ENCODE measurements at regions not wholly inside any gene's neighbourhood (a gene's known extent, or its start where the extent isn't known, plus 50 kb on each side); places are given as distances from the start of the nearest gene placed in this dataset.
"Not testable (repeated sequence)": the region's sequence is repeated elsewhere in the genome, so short reads cannot be mapped to it uniquely, and the experiment has no call there.

DNA sequence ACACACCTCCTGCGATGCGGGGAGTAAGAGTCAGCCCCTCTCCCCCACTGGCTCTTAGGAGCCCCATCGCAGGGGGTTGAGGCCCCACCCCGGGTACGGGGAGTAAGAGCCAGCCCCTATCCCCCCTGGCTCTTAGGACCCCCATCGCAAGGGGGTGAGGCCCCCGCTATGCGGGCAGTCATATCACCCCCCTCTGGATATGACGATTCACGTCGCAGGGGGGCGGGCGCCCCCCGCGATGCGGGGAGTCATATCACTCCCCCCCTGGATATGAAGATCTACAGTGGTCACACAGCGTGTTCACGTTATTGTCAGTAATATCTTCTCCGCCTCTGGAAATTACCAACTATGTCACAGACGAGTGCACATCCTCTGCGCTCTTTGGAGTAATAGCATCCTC lies 61.1 kb downstream of the DEFB131A start:
- not testable (repeated sequence) for DNase-seq (ENCODE audit: low spot score)

DNA sequence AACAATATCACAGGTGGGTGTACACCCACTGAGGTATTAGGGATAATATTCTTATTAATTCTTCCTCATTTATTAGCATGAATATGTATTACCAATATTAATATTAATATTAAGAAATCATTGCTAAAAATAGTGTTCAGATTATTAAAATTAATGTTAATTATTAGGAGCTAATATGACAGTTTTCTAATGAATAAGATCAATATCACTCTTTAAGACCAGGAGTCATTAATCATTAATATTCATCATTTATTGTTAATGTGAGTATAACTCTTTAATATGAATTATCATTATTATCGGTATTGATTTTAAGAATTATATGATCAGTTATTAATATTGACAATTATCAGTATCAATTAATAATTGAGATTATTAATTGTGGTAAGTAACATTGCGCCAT lies 62.5 kb downstream of the DEFB131A start:
- DNase-seq (ENCODE audit: low spot score) = not testable (repeated sequence)

DNA sequence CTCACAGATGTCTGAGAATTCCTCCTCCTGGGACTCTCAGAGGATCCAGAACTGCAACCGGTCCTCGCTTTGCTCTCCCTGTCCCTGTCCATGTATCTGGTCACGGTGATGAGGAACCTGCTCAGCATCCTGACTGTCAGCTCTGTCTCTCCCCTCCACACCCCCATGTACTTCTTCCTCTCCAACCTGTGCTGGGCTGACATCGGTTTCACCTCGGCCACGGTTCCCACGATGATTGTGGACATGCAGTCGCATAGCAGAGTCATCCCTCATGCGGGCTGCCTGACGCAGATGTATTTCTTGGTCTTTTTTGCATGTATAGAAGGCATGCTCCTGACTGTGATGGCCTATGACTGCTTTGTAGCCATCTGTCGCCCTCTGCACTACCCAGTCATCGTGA lies 68.7 kb downstream of the DEFB131A start:
- DNase-seq (ENCODE audit: low spot score) = not testable (repeated sequence)

DNA sequence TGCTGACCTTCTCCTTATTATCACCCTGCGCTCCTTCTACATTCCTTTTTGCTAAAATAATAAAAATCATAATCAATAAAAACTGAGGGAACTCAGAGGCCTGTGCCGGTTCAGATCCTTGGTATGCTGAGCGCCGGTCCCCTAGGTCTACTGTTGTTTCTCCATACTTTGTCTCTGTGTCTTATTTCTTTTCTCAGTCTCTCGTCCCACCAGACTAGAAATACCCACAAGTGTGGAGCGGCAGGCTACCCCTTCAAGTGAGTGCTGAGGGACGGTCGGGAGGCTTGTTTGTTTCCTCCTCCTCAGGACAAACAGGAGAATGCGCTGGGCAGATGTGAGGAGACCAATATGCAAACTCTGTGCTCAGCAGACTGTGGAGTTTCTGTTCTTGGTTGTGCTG lies 75.4 kb downstream of the DEFB131A start:
- DNase-seq (ENCODE audit: low spot score) = not testable (repeated sequence)

DNA sequence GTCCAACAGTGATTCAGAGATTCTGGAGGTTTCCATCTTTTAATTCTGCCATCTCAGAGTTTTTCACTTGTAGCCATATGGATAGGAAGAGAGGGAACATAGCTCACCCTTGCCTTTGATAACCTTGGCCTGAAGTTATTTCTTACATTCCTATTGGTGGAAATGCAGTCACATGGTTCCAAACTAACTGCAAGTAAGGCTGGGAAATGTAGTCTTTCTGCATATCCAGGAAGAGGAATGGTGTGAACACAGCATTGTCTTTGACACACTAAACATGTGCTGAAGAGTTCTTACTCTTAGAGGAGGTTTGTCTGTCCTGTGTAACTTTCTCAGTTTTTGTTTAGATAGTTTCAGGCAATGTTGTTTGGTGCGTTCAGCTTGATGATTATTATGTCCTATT lies 78.7 kb downstream of the DEFB131A start:
- peak; percentile 15 for DNase-seq (ENCODE audit: low spot score)

DNA sequence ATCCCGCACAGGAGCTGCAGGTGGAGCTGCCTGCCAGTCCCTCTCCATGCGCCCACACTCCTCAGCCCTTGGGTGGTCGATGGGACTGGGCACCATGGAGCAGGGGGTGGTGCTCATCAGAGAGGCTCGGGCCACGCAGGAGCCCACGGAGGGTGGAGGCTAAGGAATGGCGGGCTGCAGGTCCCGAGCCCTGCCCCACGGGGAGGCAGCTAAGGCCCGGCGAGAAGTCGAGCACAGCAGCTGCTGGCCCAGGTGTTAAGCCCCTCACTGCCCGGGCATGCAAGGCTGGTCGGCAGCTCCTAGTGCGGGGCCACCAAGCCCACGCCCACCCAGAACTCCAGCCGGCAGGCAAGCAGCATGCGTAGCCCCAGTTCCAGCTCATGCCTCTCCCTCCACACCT lies 80.2 kb downstream of the DEFB131A start:
- not testable (repeated sequence) for DNase-seq (ENCODE audit: low spot score)

DNA sequence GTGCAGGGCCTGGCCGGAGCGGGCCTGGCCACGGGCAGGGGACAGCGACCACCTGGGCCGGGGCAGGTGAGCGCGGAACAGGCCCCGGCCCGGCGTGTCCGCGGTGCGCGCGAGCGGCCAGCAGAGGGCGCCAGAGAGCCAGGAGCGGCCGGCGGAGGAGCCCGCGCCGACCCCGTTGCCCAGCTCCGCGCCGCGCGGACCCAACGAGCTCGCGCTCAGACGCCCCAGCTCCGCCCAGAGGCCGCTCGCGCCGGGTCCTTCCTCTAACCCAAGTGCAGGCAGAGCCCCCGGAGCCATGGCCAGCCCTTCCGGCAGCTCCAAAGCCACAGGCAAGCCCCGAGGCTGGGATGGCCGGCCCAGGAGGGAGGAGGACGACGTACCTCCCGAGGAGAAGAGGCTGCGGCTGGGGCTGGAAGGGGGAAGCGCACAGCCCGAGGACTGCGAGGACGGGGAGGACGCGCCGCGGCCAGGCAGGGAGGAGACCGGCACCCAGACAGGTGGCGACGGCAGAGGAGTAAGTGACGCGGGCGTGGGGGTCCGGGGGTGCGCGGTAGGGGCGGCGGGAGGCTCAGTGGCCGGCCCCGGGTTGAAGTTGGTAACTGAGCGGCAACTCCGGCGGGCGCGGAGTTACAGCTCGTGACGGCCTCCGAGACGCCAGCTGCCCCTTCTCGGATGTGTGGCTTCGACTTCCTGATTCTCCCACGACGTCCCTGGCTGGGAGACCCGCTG lies 88.1 kb downstream of the DEFB131A start:
- peak; percentile 50 for DNase-seq (ENCODE audit: low spot score)

DNA sequence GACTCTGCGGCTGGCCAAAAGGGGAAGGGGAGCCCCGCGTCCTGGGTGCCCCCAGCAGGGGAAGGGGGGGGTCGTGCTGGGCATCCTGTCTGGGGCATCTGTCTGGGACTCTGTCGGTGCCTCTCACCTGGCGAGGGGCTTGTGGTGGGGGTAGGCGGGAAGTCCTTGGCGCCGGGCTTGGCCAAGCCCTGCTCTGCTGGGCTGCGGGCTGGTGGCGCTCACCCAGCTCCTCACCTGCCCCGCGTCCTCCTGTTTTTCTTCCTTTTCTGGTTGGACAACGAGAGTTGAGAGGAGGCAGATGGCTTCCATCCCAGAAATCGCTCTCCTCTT lies 88.6 kb downstream of the DEFB131A start:
- not testable (repeated sequence) for DNase-seq (ENCODE audit: low spot score)

DNA sequence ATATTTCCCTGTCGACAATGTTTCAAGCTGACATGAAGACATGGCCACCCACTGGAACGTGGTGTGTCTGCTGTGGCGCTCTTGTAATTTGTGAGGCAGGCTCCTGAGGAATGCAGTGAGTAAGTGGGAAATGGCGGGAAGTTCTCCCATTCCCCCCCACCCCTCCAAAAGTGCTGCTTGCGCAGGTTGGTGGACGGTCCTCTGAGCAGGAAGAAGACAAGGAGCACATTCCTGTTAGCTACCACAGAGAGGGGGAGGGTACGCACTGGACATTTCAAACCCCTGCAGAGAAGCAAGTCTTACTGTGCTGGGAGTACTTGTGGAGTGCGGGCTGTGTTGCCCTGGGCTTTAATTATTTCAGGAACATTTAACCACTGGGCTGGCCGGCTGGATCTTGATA lies 92.9 kb downstream of the DEFB131A start:
- DNase-seq (ENCODE audit: low spot score) = not testable (repeated sequence)

DNA sequence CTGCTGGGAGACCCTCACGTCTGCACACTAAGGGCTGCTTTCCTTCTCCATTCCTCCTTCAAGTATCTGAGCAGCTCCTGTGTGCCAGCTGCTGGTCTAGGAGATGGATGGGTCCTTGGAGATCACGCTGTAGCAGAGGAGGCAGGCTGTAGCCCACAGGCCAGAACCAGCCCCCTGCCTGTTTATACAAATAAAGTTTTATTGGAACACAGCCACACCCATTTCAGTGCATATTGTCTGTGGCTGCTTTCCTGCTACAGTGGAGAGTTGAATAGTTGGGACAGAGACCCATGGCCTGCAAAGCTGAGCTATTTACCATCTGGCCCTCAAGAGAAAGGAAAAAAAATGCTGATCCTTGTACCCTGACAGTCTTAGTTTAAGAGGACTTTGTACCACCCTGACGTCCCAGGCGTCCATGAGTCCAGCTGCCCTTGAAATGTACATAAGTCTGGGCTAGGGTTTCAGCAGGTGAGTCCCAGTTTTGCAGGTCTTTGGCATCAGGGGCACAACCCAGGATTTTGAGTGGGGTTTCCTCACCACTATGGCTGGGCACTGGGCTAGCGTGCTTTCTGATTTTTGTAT lies 95.8 kb downstream of the DEFB131A start:
- DNase-seq (ENCODE audit: low spot score) = not testable (repeated sequence)

DNA sequence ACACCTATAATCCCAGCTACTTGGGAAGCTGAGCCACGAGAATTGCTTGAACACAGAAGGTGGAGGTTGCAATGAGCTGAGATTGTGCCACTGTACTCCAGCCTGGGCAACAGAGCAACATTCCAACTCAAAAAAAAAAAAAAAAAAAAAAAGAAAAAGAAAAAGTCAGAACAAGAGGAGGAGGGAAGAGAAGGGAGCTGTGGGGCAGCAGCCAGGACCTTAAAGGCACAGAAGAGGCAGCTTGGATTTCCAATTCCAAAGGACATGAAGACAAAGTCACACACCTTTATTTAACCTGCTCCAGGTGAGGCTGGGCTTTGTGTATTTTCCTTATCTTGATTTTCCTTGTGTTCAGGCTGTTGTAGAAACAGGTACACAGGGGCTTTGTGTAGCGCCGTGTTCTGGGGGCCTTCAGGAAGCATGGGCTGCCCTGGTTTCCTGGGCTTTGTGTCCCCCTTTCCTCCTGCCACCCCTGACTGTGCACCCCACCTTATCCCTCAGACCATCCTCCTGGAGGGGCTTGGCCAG lies 97.2 kb downstream of the DEFB131A start:
- DNase-seq (ENCODE audit: low spot score) = not testable (repeated sequence)

DNA sequence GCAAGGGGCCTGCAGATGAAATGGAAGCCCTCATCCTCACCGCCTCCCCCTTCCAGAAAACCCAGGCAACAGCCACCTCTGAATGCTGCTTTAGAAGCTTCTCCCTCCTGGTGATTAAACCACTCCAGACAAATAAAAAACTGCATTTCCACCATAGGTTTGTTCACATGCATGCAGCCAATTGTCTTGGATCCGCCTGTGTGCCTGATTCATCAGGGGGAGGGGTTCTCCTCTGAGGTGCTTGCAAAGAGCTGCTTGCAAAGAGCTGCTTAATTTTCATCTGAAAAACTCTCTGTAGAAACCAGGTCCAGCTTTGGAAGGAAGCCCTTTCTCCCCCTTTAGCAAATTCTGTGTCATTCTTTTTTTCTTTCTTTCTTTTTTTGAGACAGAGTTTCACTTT lies 100.6 kb downstream of the DEFB131A start:
- DNase-seq (ENCODE audit: low spot score) = not testable (repeated sequence)

DNA sequence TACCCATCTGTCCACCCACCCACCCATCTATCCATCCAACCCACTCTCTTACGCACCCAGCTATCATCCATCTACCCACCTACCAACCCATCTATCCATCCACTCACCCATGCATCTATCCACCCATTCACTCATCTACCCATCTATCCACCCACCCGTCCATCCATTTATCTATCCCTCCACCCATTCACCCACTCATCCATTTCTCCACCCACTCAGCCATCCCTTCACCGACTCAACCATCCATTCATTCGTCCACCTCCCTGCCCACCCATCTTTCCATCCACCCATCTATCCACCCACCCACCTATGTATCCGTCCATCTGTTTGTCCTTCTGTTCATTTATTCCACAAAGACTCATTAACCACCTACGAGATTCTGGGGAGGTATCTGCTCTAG lies 103.3 kb downstream of the DEFB131A start:
- not testable (repeated sequence) for DNase-seq (ENCODE audit: low spot score)

DNA sequence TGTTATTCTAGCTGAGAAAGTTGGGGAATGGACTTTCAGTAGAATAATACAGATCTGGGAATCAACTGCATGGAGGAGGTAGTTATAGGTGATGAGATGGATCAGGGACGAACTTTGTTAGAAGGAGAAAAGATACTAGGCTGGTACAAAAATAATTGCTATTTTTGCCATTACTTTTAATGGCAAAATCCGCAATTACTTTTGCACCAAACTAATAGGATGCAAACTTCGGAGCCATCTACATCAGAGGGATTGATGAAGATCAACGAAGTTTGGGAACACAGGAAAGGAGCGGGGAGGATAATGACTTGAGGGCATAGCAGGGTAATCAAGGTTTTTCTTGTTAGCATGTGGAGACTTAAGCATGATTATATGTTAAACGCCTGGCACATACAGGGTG lies 111.9 kb downstream of the DEFB131A start:
- DNase-seq (ENCODE audit: low spot score) = not testable (repeated sequence)

DNA sequence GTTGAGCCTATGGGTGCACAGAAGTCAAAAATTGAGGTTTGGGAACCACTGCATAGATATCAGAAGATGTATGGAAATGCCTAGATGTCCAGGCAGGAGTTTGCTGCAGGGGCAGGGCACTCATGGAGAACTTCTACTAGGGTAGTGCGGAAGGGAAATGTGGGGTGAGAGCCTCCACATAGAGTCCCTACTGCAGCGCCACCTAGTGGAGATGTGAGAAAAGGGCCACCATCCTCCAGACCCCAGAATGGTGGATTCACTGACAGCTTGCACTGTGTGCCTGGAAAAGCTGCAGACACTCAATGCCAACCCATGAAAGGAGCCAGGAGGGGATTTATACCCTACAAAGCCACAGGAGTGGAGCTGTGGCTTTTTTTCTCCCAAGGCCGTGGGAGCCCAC lies 133.7 kb downstream of the DEFB131A start:
- DNase-seq (ENCODE audit: low spot score) = peak; percentile 5

DNA sequence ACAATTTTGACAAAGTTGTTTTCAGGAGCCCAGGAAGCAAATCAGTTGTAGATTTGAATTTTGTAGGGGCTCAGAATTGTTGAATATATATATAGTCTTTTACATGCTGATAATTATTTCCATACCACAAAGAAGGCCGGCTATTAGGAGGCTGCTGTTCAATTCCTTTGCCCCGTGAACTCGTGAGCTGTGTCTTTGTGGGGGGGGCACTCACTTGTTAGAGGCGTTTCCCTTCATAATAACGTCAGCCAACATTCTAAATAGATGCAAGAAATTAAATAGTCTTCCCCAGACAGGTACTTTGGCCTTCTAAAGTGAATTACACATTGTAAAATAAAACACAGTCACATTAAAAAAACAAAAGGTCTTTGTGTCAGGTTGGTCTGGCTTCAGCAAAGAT lies 138.7 kb downstream of the DEFB131A start:
- DNase-seq (ENCODE audit: low spot score) = not testable (repeated sequence)

DNA sequence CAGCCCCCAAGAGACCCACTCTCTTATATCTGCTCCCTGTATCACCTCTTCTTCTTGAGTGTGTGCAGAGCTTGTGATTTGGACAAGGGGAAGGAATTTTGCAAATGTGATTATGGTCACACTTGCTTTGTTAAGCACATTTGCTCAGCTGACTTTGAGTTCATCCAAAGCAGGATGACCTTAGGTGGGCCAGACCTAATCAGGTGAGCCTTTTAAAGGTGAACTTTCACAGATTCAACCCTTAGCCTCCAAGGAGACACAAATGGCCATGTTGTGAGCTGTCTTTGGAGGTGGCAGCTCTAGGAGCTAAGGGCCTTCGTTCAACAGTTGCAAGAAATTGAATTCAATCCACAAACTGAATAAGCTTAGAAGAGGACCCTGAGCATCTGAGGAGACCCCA lies 147.8 kb downstream of the DEFB131A start:
- DNase-seq (ENCODE audit: low spot score) = no peak

DNA sequence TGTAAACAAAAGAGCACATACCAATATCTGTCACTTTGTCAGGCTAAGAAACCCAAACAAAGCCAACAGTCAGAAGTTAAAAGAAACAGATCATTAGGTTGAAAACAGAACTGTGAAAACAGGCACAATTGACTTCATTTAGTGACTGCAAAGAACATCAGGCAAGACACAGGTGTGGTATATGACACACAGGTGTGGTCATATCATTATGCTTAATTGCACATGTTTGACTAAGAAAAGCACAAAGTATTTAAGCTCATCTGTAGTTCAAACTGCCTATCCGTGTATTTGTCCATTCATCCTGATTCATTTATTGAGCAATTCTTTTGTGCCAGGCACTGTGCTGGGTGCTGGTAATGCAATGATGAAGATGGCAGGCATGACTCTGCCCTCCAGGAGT lies 150.7 kb downstream of the DEFB131A start:
- no peak for DNase-seq (ENCODE audit: low spot score)

DNA sequence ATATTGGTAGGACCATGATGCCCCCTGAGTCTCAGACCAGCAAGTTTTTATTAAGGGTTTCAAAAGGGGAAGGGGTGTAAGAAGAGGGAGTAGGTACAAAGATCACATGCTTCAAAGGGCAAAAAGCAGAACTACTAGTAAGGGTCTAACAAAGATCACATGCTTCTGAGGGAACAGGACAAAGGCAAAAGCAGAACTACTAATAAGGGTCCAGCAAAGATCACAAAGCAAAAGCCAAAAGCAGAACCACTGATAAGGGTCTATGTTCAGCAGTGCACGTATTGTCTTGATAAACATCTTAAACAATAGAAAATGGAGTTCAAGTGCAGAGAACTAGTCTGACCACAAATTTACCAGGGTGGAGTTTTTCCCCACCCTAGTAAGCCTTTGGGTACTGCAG lies 151.3 kb downstream of the DEFB131A start:
- DNase-seq (ENCODE audit: low spot score) = not testable (repeated sequence)

DNA sequence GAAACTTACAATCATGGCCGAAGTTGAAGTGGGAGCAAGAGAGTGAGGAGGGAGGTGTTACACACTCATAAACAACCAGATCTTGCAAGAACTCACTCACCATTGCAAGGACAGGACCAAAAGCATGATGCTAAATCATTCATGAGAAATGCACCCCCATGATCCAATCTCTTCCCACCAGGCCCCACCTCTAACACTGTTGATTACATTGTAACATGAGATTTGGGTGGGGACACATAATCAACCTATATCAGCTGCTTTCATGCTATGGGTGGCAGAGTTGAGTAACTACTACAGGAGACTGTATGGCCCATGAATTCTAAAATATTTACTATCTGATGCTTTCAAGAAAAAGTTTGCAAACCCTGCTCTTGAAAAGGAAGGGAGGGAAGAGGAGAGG lies 155.1 kb downstream of the DEFB131A start:
- DNase-seq (ENCODE audit: low spot score) = no peak

DNA sequence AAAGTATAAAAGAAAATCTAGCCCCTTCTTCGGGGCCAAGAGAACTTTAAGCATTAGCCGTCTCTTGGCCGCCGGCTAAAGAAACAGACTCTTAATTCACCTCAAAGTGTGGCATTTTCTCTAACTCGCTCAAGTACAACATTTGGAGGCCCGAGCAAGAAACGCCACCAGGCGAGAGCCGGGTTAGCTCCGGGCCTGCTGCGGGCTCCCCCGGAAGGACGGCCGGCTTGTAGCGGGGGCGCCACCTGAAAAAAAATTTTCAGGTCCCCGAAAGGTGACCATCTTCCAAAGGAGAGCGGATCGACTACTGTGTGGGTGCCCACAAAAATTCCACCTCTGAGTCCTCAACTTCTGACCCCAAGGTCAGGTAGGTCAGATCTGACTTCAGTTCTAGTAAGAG lies 156.0 kb downstream of the DEFB131A start:
- DNase-seq (ENCODE audit: low spot score) = no peak

DNA sequence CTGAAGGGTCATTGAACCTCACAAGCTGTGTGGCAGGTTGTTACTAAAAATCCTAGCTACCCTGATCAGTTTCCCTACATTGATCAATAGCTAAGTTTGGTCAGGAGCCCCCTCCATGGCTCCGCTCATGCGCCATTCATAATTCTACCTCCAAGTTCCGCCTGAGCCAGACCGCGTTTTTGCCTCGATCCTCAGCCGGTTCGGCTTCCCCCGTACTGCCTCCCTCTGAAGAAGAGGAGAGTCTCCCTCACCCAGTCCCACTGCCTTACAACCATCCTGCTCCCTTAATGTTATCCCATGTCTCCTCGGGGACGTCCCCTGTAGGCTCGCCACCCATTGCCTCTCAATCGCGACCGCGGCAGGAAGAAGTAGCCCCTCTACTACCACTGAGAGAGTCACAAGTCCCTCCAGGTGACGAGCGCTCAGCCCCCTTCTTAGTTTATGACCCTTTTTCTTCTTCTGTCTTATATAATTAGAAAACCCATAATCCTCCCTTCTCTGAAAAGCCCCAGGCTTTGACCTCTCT lies 158.2 kb downstream of the DEFB131A start:
- no peak for DNase-seq (ENCODE audit: low spot score)
